ENCODE measurements at regions not wholly inside any gene's neighbourhood (a gene's known extent, or its start where the extent isn't known, plus 50 kb on each side); places are given as distances from the start of the nearest gene placed in this dataset.
A peak's percentile ranks its signal among the peaks of the same experiment; 100 is the strongest.

- Mint-ChIP-seq H3K4me3 (ENCODE audit: unreplicated experiment) (no peak overlapping the region), H3K9me3 (ENCODE audit: low read depth) (no peaks in the 10 kb centered on the region), H3K4me1 (ENCODE audit: low read depth) (peaks cover 5% of the 10 kb centered on the region), H3K27ac (ENCODE audit: unreplicated experiment) (no peak overlapping the region), H3K27me3 (ENCODE audit: low read depth) (peaks cover 8% of the 10 kb centered on the region), H3K36me3 (ENCODE audit: low read depth) (no peaks in the 10 kb centered on the region)
- no peak for DNase-seq (ENCODE audit: low spot score)
- no peak for TF ChIP-seq CTCF (IDR thresholded peaks at IDR 0.05)
Observed at GRCh38 chr14:61891810-61892209, 129.6 kb downstream of the SNAPC1 start.

- no peak for TF ChIP-seq CTCF (IDR thresholded peaks at IDR 0.05)
- Mint-ChIP-seq H3K36me3 (ENCODE audit: low read depth) (no peaks in the 10 kb centered on the region), H3K9me3 (ENCODE audit: low read depth) (no peaks in the 10 kb centered on the region), H3K27ac (ENCODE audit: unreplicated experiment) (no peak overlapping the region), H3K27me3 (ENCODE audit: low read depth) (peaks cover 8% of the 10 kb centered on the region), H3K4me1 (ENCODE audit: low read depth) (peaks cover 5% of the 10 kb centered on the region), H3K4me3 (ENCODE audit: unreplicated experiment) (no peak overlapping the region)
- no peak for DNase-seq (ENCODE audit: low spot score)
Observed at GRCh38 chr14:61893371-61893940, 131.2 kb downstream of the SNAPC1 start.

GRCh38 chr14:61894452-61895077 lies 132.3 kb downstream of the SNAPC1 start:
- H3K27me3 Mint-ChIP-seq (ENCODE audit: low read depth), result peaks cover 8% of the 10 kb centered on the region
- no peak for DNase-seq (ENCODE audit: low spot score)
- H3K4me1 Mint-ChIP-seq (ENCODE audit: low read depth), result peaks cover 5% of the 10 kb centered on the region
- H3K4me3 Mint-ChIP-seq (ENCODE audit: unreplicated experiment), result no peak overlapping the region
- H3K9me3 Mint-ChIP-seq (ENCODE audit: low read depth), result no peaks in the 10 kb centered on the region
- H3K36me3 Mint-ChIP-seq (ENCODE audit: low read depth), result no peaks in the 10 kb centered on the region
- peak; percentile 88 for TF ChIP-seq CTCF (IDR thresholded peaks at IDR 0.05)
- no peak overlapping the region for H3K27ac Mint-ChIP-seq (ENCODE audit: unreplicated experiment)

- no peak overlapping the region for H3K27ac Mint-ChIP-seq (ENCODE audit: unreplicated experiment)
- peaks cover 3% of the 10 kb centered on the region for H3K4me1 Mint-ChIP-seq (ENCODE audit: low read depth)
- H3K36me3 Mint-ChIP-seq (ENCODE audit: low read depth), result no peaks in the 10 kb centered on the region
- H3K27me3 Mint-ChIP-seq (ENCODE audit: low read depth), result peaks cover 2% of the 10 kb centered on the region
- H3K9me3 Mint-ChIP-seq (ENCODE audit: low read depth), result no peaks in the 10 kb centered on the region
- no peak for DNase-seq (ENCODE audit: low spot score)
- TF ChIP-seq CTCF (IDR thresholded peaks at IDR 0.05), result no peak
- H3K4me3 Mint-ChIP-seq (ENCODE audit: unreplicated experiment), result no peak overlapping the region
Observed at GRCh38 chr14:61897300-61897699, 135.1 kb downstream of the SNAPC1 start.

- Mint-ChIP-seq H3K36me3 (ENCODE audit: low read depth) (no peaks in the 10 kb centered on the region), H3K4me1 (ENCODE audit: low read depth) (peaks cover 3% of the 10 kb centered on the region), H3K27ac (ENCODE audit: unreplicated experiment) (no peak overlapping the region), H3K4me3 (ENCODE audit: unreplicated experiment) (no peak overlapping the region), H3K9me3 (ENCODE audit: low read depth) (no peaks in the 10 kb centered on the region), H3K27me3 (ENCODE audit: low read depth) (no peaks in the 10 kb centered on the region)
- no peak for TF ChIP-seq CTCF (IDR thresholded peaks at IDR 0.05)
- DNase-seq (ENCODE audit: low spot score), result no peak
Observed at GRCh38 chr14:61898568-61898967, 136.3 kb downstream of the SNAPC1 start.

All from chondrocyte (in vitro differentiated cells).